NT2/D1 (cell line): ENCODE measurements at regions not wholly inside any gene's neighbourhood (a gene's known extent, or its start where the extent isn't known, plus 50 kb on each side); places are given as distances from the start of the nearest gene placed in this dataset.

ENCODE experiments used
- DNase-seq: peaks from one replicate; pipeline ENCODE4 v3.0.0-alpha.2; 2011; ENCODE audit warnings: low read depth, low spot score
- H3K27me3 ChIP-seq: 2 replicates; pipeline ENCODE4 v1.6.0; 2011; ENCODE audit warnings: mild to moderate bottlenecking; ENCODE audit not compliant: insufficient read length, insufficient read depth
- H3K36me3 ChIP-seq: 2 replicates; pipeline ENCODE4 v1.6.1; 2011; ENCODE audit warnings: mild to moderate bottlenecking, low read length, mixed read lengths; ENCODE audit not compliant: insufficient read depth, insufficient read length
- H3K4me1 ChIP-seq: 2 replicates; pipeline ENCODE4 v1.5.1; 2011; ENCODE audit not compliant: insufficient read depth, insufficient read length
- H3K4me3 ChIP-seq: 2 replicates; pipeline ENCODE4 v1.5.1; 2011; ENCODE audit warnings: low read depth; ENCODE audit not compliant: insufficient read length
- H3K9ac ChIP-seq: 2 replicates; pipeline ENCODE4 v1.6.0; 2011; ENCODE audit warnings: low read depth; ENCODE audit not compliant: insufficient read length
- H3K9me3 ChIP-seq: 2 replicates; pipeline ENCODE4 v1.5.1; 2011; ENCODE audit warnings: mild to moderate bottlenecking, low read length; ENCODE audit not compliant: insufficient read depth
- SUZ12 ChIP-seq: IDR thresholded peaks from 2 replicates; pipeline ENCODE4 v1.6.1; 2011; ENCODE audit not compliant: insufficient read length, insufficient read depth; ENCODE audit errors: extremely low read depth
- YY1 ChIP-seq: IDR thresholded peaks from 2 replicates; pipeline ENCODE4 v1.6.1; 2011; ENCODE audit not compliant: insufficient read length, insufficient read depth
- ZNF274 ChIP-seq: IDR thresholded peaks from 2 replicates; pipeline ENCODE4 v1.6.1; 2011; ENCODE audit warnings: mild to moderate bottlenecking, low read depth, low read length

GRCh38 chr10:84078771-84079170 lies 60.5 kb upstream of the GHITM start:
- DNase-seq = no peak
- H3K27me3 ChIP-seq = no peaks in the 10 kb centered on the region
- no peak overlapping the region for H3K9ac ChIP-seq
- H3K4me3 ChIP-seq = no peak overlapping the region
- TF ChIP-seq YY1 = no peak
- TF ChIP-seq SUZ12 = no peak
- H3K9me3 ChIP-seq = 0 out of 2 replicates have a peak, but pooled peaks cover 3% of the 10 kb centered on the region
- no peaks in the 10 kb centered on the region for H3K36me3 ChIP-seq
- H3K4me1 ChIP-seq = no peaks in the 10 kb centered on the region

GRCh38 chr10:84084342-84084741 lies 55.0 kb upstream of the GHITM start:
- no peaks in the 10 kb centered on the region for H3K4me1 ChIP-seq
- no peak for DNase-seq
- TF ChIP-seq YY1 (no peak), ZNF274 (no peak), SUZ12 (no peak)
- peaks cover 10% of the 10 kb centered on the region; the same call in 1 of the 2 replicates for H3K9me3 ChIP-seq
- no peak overlapping the region for H3K9ac ChIP-seq
- no peaks in the 10 kb centered on the region for H3K27me3 ChIP-seq
- H3K36me3 ChIP-seq = no peaks in the 10 kb centered on the region
- H3K4me3 ChIP-seq = no peak overlapping the region

GRCh38 chr10:84087202-84087601 lies 52.1 kb upstream of the GHITM start:
- Histone ChIP-seq H3K4me3 (no peak overlapping the region), H3K9ac (no peak overlapping the region), H3K9me3 (peaks cover 10% of the 10 kb centered on the region; the same call in 1 of the 2 replicates), H3K4me1 (no peaks in the 10 kb centered on the region), H3K36me3 (no peaks in the 10 kb centered on the region), H3K27me3 (no peaks in the 10 kb centered on the region)
- DNase-seq = no peak
- no peak for TF ChIP-seq SUZ12
- no peak for TF ChIP-seq ZNF274
- TF ChIP-seq YY1 = no peak

- Histone ChIP-seq H3K9me3 (peaks cover 8% of the 10 kb centered on the region; the same call in 1 of the 2 replicates), H3K9ac (no peak overlapping the region), H3K4me3 (no peak overlapping the region), H3K4me1 (no peaks in the 10 kb centered on the region), H3K27me3 (no peaks in the 10 kb centered on the region), H3K36me3 (no peaks in the 10 kb centered on the region)
- TF ChIP-seq SUZ12 (no peak), ZNF274 (no peak), YY1 (no peak)
- DNase-seq = no peak
Observed at GRCh38 chr10:84088626-84089025, 50.7 kb upstream of the GHITM start.

GRCh38 chr10:84089162-84089561 lies 50.1 kb upstream of the GHITM start:
- TF ChIP-seq SUZ12 = no peak
- no peak for TF ChIP-seq YY1
- no peak for TF ChIP-seq ZNF274

More at GRCh38 chr10:84089162-84089561, 50.1 kb upstream of the GHITM start:
- Histone ChIP-seq H3K4me3 (no peak overlapping the region), H3K27me3 (no peaks in the 10 kb centered on the region), H3K4me1 (no peaks in the 10 kb centered on the region), H3K36me3 (no peaks in the 10 kb centered on the region), H3K9me3 (peaks cover 3% of the 10 kb centered on the region; the same call in 1 of the 2 replicates), H3K9ac (no peak overlapping the region)
- DNase-seq = no peak
